ENCODE measurements at regions not wholly inside any gene's neighbourhood (a gene's known extent, or its start where the extent isn't known, plus 50 kb on each side); places are given as distances from the start of the nearest gene placed in this dataset.

DNA sequence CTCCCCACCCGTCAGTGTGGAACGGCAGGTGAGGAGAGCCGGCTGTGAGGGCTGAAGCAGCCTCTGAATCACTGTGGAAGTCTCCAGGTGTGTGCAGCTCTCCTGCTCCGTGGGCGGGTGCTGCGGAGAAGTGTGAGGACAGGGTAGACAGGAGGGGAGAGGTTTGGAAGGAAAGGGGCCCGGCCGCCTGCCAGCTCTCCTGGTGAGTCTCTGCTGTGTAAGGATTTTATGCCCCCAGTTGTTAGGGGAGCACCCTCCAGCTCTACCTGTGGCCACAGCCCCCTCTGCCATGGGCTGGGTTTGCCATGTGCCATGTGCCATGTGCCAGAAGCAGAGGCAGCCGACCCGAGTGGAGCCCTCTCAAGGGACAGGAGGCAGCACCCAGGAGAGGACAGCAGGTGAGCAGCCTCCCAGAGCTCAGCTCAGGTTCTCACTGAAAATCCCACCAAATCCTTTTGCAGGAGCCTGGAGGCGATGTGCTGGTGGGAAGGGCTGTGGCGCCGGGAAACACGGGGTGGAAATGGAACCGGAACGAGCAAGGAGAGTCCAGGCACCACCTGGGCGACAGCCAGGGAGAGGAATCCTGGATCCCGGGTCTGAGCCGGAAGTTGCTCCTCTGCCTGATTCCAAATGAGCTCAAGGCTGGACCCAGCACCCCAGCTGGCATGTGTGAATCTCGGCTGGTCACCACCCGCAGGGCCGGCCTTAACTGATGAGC, 804.4 kb downstream of the BRD1 start:
- Histone ChIP-seq H3K4me1 (ENCODE audit: control insufficient read depth, insufficient read depth, low read length) (no peaks in the 10 kb centered on the region), H3K4me3 (ENCODE audit: low read depth, low read length) (no peak overlapping the region), H3K27ac (ENCODE audit: extremely low read depth, low read depth, low read length) (no peak overlapping the region), H3K9me3 (ENCODE audit: control insufficient read depth, insufficient read depth, low read depth, low read length) (no peaks in the 10 kb centered on the region), H3K36me3 (ENCODE audit: control insufficient read depth in 2 of 2, insufficient read depth in 1 of 2, low read length in 2 of 2) (no peaks in the 10 kb centered on the region)
- ChIA-PET POLR2A (no interaction called here), CTCF (no interaction called here)
- TF ChIP-seq ZNF621 (tag by site-specific recombination; IDR thresholded peaks at IDR 0.05) (no peak), ZNF155 (tag by site-specific recombination; IDR thresholded peaks at IDR 0.05) (no peak), ZNF530 (tag by site-specific recombination; IDR thresholded peaks at IDR 0.05; ENCODE audit: low read depth) (no peak), ZNF311 (tag by site-specific recombination; IDR thresholded peaks at IDR 0.05; ENCODE audit: borderline replicate concordance) (no peak), ZNF629 (tag by site-specific recombination; IDR thresholded peaks at IDR 0.05) (no peak), YY2 (tag by site-specific recombination; IDR thresholded peaks at IDR 0.05) (no peak)

DNA sequence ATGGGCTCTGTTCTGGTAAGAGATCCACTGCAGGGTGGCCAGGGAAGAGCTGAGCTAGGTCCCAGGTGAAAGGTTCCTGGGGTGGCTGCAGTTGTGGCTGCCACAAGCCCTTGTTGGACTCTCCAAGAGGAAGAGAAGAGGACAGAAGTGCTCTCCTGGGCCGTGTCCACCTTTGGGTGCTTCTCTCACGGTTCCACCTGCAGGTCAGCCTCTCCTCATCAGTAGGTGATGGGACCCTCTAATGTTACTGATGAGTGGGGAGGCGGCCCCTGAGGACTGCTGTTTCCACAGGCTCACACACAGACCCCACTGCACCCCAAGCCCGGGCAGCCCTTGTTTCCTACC, 804.9 kb downstream of the BRD1 start:
- H3K36me3 ChIP-seq (ENCODE audit: control insufficient read depth in 2 of 2, insufficient read depth in 1 of 2, low read length in 2 of 2): no peaks in the 10 kb centered on the region
- no peak overlapping the region for H3K4me3 ChIP-seq (ENCODE audit: low read depth, low read length)
- no peaks in the 10 kb centered on the region for H3K9me3 ChIP-seq (ENCODE audit: control insufficient read depth, insufficient read depth, low read depth, low read length)
- CTCF ChIA-PET: no interaction called here
- H3K4me1 ChIP-seq (ENCODE audit: control insufficient read depth, insufficient read depth, low read length): no peaks in the 10 kb centered on the region
- TF ChIP-seq, protein P1, sequence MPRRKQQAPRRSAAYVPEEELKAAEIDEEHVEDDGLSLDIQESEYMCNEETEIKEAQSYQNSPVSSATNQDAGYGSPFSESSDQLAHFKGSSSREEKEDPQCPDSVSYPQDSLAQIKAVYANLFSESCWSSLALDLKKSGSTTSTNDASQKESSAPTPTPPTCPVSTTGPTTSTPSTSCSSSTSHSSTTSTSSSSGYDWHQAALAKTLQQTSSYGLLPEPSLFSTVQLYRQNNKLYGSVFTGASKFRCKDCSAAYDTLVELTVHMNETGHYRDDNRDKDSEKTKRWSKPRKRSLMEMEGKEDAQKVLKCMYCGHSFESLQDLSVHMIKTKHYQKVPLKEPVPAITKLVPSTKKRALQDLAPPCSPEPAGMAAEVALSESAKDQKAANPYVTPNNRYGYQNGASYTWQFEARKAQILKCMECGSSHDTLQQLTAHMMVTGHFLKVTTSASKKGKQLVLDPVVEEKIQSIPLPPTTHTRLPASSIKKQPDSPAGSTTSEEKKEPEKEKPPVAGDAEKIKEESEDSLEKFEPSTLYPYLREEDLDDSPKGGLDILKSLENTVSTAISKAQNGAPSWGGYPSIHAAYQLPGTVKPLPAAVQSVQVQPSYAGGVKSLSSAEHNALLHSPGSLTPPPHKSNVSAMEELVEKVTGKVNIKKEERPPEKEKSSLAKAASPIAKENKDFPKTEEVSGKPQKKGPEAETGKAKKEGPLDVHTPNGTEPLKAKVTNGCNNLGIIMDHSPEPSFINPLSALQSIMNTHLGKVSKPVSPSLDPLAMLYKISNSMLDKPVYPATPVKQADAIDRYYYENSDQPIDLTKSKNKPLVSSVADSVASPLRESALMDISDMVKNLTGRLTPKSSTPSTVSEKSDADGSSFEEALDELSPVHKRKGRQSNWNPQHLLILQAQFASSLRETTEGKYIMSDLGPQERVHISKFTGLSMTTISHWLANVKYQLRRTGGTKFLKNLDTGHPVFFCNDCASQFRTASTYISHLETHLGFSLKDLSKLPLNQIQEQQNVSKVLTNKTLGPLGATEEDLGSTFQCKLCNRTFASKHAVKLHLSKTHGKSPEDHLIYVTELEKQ (tag by site-specific recombination; IDR thresholded peaks at IDR 0.05; ENCODE audit: borderline replicate concordance): no peak
- no peak for TF ChIP-seq ZNF707 (tag by site-specific recombination; IDR thresholded peaks at IDR 0.05)
- no peak for TF ChIP-seq ZNF140 (tag by site-specific recombination; IDR thresholded peaks at IDR 0.05)
- no peak for TF ChIP-seq ZNF548 (tag by site-specific recombination; IDR thresholded peaks at IDR 0.05)
- TF ChIP-seq, protein P2, sequence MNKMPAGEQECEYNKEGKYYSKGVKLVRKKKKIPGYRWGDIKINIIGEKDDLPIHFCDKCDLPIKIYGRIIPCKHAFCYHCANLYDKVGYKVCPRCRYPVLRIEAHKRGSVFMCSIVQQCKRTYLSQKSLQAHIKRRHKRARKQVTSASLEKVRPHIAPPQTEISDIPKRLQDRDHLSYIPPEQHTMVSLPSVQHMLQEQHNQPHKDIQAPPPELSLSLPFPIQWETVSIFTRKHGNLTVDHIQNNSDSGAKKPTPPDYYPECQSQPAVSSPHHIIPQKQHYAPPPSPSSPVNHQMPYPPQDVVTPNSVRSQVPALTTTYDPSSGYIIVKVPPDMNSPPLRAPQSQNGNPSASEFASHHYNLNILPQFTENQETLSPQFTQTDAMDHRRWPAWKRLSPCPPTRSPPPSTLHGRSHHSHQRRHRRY (tag by site-specific recombination; IDR thresholded peaks at IDR 0.05): no peak
- TF ChIP-seq ZFHX2 (tag by site-specific recombination; conservative IDR thresholded peaks at IDR 0.05): no peak
- TF ChIP-seq ZNF747 (tag by site-specific recombination; IDR thresholded peaks at IDR 0.05): no peak
- TF ChIP-seq ZNF404 (tag by site-specific recombination; IDR thresholded peaks at IDR 0.05): no peak
- TF ChIP-seq, protein P3, sequence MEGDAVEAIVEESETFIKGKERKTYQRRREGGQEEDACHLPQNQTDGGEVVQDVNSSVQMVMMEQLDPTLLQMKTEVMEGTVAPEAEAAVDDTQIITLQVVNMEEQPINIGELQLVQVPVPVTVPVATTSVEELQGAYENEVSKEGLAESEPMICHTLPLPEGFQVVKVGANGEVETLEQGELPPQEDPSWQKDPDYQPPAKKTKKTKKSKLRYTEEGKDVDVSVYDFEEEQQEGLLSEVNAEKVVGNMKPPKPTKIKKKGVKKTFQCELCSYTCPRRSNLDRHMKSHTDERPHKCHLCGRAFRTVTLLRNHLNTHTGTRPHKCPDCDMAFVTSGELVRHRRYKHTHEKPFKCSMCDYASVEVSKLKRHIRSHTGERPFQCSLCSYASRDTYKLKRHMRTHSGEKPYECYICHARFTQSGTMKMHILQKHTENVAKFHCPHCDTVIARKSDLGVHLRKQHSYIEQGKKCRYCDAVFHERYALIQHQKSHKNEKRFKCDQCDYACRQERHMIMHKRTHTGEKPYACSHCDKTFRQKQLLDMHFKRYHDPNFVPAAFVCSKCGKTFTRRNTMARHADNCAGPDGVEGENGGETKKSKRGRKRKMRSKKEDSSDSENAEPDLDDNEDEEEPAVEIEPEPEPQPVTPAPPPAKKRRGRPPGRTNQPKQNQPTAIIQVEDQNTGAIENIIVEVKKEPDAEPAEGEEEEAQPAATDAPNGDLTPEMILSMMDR (tag by site-specific recombination; IDR thresholded peaks at IDR 0.05): no peak
- TF ChIP-seq ZNF114 (tag by site-specific recombination; IDR thresholded peaks at IDR 0.05): no peak
- TF ChIP-seq ZNF837 (tag by site-specific recombination; IDR thresholded peaks at IDR 0.05): no peak
- TF ChIP-seq, protein P4, sequence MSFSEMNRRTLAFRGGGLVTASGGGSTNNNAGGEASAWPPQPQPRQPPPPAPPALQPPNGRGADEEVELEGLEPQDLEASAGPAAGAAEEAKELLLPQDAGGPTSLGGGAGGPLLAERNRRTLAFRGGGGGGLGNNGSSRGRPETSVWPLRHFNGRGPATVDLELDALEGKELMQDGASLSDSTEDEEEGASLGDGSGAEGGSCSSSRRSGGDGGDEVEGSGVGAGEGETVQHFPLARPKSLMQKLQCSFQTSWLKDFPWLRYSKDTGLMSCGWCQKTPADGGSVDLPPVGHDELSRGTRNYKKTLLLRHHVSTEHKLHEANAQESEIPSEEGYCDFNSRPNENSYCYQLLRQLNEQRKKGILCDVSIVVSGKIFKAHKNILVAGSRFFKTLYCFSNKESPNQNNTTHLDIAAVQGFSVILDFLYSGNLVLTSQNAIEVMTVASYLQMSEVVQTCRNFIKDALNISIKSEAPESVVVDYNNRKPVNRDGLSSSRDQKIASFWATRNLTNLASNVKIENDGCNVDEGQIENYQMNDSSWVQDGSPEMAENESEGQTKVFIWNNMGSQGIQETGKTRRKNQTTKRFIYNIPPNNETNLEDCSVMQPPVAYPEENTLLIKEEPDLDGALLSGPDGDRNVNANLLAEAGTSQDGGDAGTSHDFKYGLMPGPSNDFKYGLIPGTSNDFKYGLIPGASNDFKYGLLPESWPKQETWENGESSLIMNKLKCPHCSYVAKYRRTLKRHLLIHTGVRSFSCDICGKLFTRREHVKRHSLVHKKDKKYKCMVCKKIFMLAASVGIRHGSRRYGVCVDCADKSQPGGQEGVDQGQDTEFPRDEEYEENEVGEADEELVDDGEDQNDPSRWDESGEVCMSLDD (tag by site-specific recombination; IDR thresholded peaks at IDR 0.05): no peak
- TF ChIP-seq ZNF335 (tag by site-specific recombination; conservative IDR thresholded peaks at IDR 0.05): no peak
- no peak for TF ChIP-seq ZNF473 (tag by site-specific recombination; IDR thresholded peaks at IDR 0.05)
- TF ChIP-seq, protein P5, sequence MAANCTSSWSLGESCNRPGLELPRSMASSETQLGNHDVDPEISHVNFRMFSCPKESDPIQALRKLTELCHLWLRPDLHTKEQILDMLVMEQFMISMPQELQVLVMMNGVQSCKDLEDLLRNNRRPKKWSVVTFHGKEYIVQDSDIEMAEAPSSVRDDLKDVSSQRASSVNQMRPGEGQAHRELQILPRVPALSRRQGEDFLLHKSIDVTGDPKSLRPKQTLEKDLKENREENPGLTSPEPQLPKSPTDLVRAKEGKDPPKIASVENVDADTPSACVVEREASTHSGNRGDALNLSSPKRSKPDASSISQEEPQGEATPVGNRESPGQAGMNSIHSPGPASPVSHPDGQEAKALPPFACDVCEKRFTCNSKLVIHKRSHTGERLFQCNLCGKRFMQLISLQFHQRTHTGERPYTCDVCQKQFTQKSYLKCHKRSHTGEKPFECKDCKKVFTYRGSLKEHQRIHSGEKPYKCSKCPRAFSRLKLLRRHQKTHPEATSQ (tag by site-specific recombination; IDR thresholded peaks at IDR 0.05): no peak
- TF ChIP-seq SP7 (tag by site-specific recombination; IDR thresholded peaks at IDR 0.05): no peak
- TF ChIP-seq ZNF785 (tag by site-specific recombination; IDR thresholded peaks at IDR 0.05): no peak
- H3K27ac ChIP-seq (ENCODE audit: extremely low read depth, low read depth, low read length): no peak overlapping the region
- POLR2A ChIA-PET: no interaction called here
